Lower leg skin (tissue), 3 donors: ENCODE measurements at regions not wholly inside any gene's neighbourhood (a gene's known extent, or its start where the extent isn't known, plus 50 kb on each side); places are given as distances from the start of the nearest gene placed in this dataset.

Source experiments
- CTCF ChIP-seq, 3 donors: fragments of 450-650 bp; IDR thresholded peaks; one replicate each; pipeline ENCODE4 v1.5.1; 2016; ENCODE audit warnings: antibody characterized with exemption in 3 of 3, mild to moderate bottlenecking in 3 of 3, moderate library complexity in 2 of 3
- POLR2A ChIP-seq, 2 donors: fragments of 450-650 bp; IDR thresholded peaks; one replicate each; pipeline ENCODE4 v1.6.1; 2016 to 2017; ENCODE audit warnings: antibody characterized with exemption in 2 of 2, mild to moderate bottlenecking in 1 of 2, moderate library complexity in 1 of 2

GRCh38 chr19:28983430-28983829 is 229.5 kb downstream of the UQCRFS1 start:
- TF ChIP-seq CTCF (IDR thresholded peaks at IDR 0.05) (no peak), POLR2A (IDR thresholded peaks at IDR 0.05) (no peak)
